ENCODE measurements at regions not wholly inside any gene's neighbourhood (a gene's known extent, or its start where the extent isn't known, plus 50 kb on each side); places are given as distances from the start of the nearest gene placed in this dataset.
"Not testable (repeated sequence)": the region's sequence is repeated elsewhere in the genome, so short reads cannot be mapped to it uniquely, and the experiment has no call there.

DNA sequence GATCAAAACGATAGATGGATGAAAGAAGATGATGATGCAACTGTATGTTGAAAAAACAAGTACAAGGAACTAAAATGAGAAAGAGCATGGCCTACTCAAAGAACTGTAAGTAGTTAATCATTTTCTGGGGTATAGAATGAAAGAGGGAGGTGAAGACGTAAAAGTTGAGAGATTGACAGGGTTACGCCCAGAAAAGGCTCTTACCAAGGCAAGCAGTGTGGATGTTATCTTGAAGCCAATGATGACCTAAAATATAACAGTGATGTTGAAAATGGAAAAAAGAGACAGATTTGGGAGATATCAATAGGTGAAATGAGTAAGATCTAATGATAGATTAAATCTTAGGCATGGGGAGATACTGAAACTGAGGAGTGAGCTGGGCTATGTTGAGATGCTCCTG lies 80.4 kb upstream of the GNAQ start:
- no peak for TF ChIP-seq CTCF (conservative IDR thresholded peaks at IDR 0.05; ENCODE audit: low read depth, low read length)
- DNase-seq (ENCODE audit: low read depth), result no peak
- no peak overlapping the region for H3K4me3 ChIP-seq (ENCODE audit: low read length)

- no peak for TF ChIP-seq CTCF (conservative IDR thresholded peaks at IDR 0.05; ENCODE audit: low read depth, low read length)
- no peak overlapping the region for H3K4me3 ChIP-seq (ENCODE audit: low read length)
- no peak for DNase-seq (ENCODE audit: low read depth)
Observed at GRCh38 chr9:78109075-78109474, 77.5 kb upstream of the GNAQ start.

DNA sequence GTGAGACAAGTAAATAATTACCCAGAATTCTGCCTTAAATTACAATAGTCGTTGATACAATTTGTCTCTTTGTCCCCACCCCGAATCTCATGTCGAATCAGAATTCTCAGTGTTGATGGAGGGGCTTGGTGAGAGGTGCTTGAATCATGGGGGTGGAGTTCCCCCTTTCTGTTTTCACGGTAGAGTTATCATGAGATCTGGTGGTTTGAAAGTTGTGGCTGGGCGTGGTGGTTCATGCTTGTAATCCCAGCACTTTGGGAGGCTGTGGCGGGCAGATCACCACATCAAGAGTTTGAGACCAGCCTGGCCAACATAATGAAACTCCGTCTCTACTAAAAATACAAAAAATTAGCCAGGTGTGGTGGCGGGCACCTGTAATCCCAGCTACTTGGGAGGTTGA lies 75.0 kb upstream of the GNAQ start:
- not testable (repeated sequence) for H3K4me3 ChIP-seq (ENCODE audit: low read length); DNase-seq (ENCODE audit: low read depth)

DNA sequence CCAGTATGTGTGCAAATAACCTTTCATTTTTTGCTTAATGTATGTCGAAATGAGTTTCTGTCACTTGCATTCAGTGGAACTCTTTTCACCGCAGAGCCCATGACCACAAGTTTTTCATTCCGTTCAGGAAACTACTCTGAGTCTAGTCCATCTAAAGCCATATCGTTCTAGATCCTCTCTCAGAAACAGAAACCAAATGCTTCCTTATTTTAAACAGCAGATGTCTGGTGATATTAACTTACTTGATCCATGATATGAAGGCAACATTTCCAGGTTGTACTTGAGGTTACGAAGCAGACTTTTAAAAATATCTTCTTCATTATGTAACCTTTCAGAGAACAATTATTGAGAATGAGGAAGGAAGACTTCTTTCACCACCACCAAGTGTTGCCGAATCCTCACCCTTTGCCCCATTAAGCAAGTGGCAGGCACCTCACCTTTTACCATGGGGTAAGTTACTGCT lies 72.4 kb upstream of the GNAQ start:
- H3K4me3 ChIP-seq (ENCODE audit: low read length), result no peak overlapping the region
- no peak for TF ChIP-seq CTCF (conservative IDR thresholded peaks at IDR 0.05; ENCODE audit: low read depth, low read length)
- DNase-seq (ENCODE audit: low read depth), result no peak

GRCh38 chr9:78101247-78101646 lies 69.6 kb upstream of the GNAQ start:
- no peak for DNase-seq (ENCODE audit: low read depth)
- TF ChIP-seq CTCF (conservative IDR thresholded peaks at IDR 0.05; ENCODE audit: low read depth, low read length), result no peak
- H3K4me3 ChIP-seq (ENCODE audit: low read length), result no peak overlapping the region

DNA sequence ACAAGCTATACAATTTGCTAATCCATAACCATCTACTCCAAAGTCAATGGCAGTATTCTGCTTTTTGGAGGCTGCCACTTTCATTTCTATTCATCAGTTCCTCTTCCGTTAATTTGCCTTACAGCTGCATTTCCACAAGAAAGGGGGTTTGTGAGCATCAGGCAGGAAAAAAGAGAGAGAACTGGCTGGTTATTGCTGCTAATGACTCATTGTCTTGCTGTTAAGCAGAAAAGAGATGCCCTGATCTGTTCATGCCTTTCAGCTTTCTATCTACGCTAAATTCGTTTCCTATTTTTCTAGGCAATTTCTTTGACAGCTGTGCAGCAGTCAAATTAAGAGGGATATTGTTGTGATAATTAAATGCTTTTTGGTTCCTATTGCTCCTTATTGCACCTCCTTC lies 65.9 kb upstream of the GNAQ start:
- DNase-seq (ENCODE audit: low read depth), result no peak
- no peak overlapping the region for H3K4me3 ChIP-seq (ENCODE audit: low read length)
- TF ChIP-seq CTCF (conservative IDR thresholded peaks at IDR 0.05; ENCODE audit: low read depth, low read length), result no peak

DNA sequence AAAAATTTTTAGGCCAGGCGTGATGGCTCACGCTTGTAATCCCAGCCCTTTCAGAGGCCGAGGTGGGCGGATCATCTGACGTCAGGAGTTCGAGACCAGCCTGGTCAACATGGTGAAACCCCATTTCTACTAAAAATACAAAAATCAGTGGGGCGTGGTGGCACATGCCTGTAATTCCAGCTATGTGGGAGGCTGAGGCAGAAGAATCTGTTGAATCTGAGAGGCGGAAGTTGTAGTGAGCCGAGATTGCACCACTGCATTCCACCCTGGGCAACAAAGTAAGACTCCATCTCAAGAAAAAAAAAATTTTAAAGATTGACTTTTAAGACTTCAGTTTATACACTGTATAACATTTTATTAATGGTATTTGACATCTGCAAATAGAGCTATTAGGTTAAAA lies 60.1 kb upstream of the GNAQ start:
- no peak for DNase-seq (ENCODE audit: low read depth)
- no peak overlapping the region for H3K4me3 ChIP-seq (ENCODE audit: low read length)
- no peak for TF ChIP-seq CTCF (conservative IDR thresholded peaks at IDR 0.05; ENCODE audit: low read depth, low read length)

- no peak for TF ChIP-seq CTCF (conservative IDR thresholded peaks at IDR 0.05; ENCODE audit: low read depth, low read length)
- no peak overlapping the region for H3K4me3 ChIP-seq (ENCODE audit: low read length)
Observed at GRCh38 chr9:78089111-78089510, 57.5 kb upstream of the GNAQ start.

GRCh38 chr9:78088190-78088589 lies 56.6 kb upstream of the GNAQ start:
- not testable (repeated sequence) for H3K4me3 ChIP-seq (ENCODE audit: low read length); DNase-seq (ENCODE audit: low read depth)

More at GRCh38 chr9:78089111-78089510, 57.5 kb upstream of the GNAQ start:
- no peak for DNase-seq (ENCODE audit: low read depth)
